RWPE2 (cell line): ENCODE measurements at regions not wholly inside any gene's neighbourhood (a gene's known extent, or its start where the extent isn't known, plus 50 kb on each side); places are given as distances from the start of the nearest gene placed in this dataset.

Experiments
- ATAC-seq: fragments of 200-7000 bp; cut with Tn5 transposase; 3 replicates; pipeline ENCODE4 v1.9.1; 2021; ENCODE audit warnings: low read depth
- DNase-seq: peaks from one replicate; pipeline ENCODE4 v3.0.0-alpha.2; 2020; ENCODE audit warnings: low spot score
- H3K27ac ChIP-seq: fragments of 450-650 bp; 2 replicates; pipeline ENCODE4 v1.5.1; 2017; ENCODE audit warnings: mild to moderate bottlenecking; ENCODE audit not compliant: poor library complexity, severe bottlenecking
- H3K27me3 ChIP-seq: fragments of 250-450 bp; sonication (Bioruptor Pico); 2 replicates; pipeline ENCODE4 v1.5.1; 2021; ENCODE audit warnings: mild to moderate bottlenecking, moderate library complexity; ENCODE audit not compliant: insufficient read depth, poor library complexity, severe bottlenecking
- H3K36me3 ChIP-seq: fragments of 250-450 bp; sonication (Bioruptor Pico); 2 replicates; pipeline ENCODE4 v1.5.1; 2020; ENCODE audit warnings: low read depth, mild to moderate bottlenecking, moderate library complexity
- H3K4me1 ChIP-seq: fragments of 250-450 bp; sonication (Bioruptor Pico); 2 replicates; pipeline ENCODE4 v1.5.1; 2021; ENCODE audit warnings: mild to moderate bottlenecking, moderate library complexity; ENCODE audit not compliant: insufficient read depth, poor library complexity, severe bottlenecking
- H3K4me3 ChIP-seq: fragments of 250-450 bp; sonication (Bioruptor Pico); 2 replicates; pipeline ENCODE4 v1.5.1; 2021; ENCODE audit warnings: mild to moderate bottlenecking, moderate library complexity; ENCODE audit not compliant: severe bottlenecking
- H3K9me3 ChIP-seq: fragments of 250-450 bp; sonication (Bioruptor Pico); 2 replicates; pipeline ENCODE4 v1.5.1; 2021; ENCODE audit warnings: mild to moderate bottlenecking, moderate library complexity; ENCODE audit not compliant: severe bottlenecking
- TF ChIP-seq, protein P1 (sequence below): fragments of 450-650 bp; IDR thresholded peaks from one replicate; pipeline ENCODE4 v1.5.1; 2017; ENCODE audit warnings: mild to moderate bottlenecking, moderate library complexity; ENCODE audit not compliant: poor library complexity, severe bottlenecking

DNA sequence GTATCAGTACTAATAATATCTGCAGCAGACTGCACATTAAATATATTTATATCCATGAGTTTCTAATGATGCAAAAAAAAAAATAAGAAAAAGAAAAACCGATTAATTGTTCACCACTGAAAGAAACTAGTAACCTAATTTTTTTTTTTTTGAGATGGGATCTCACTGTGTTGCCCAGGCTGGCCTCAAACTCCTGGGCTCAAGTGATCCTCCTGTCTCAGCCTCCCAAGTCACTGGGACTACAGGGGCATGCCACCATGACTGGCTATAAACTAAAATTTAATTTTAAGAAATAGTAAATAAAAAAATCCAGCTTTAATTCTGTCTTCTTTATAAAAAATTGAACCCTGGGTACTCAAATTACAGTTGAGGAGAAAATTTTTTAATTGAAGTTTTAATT is 358.2 kb downstream of the QKI start:
- Histone ChIP-seq H3K4me3 (no peak overlapping the region), H3K9me3 (no peaks in the 10 kb centered on the region), H3K4me1 (peaks cover 4% of the 10 kb centered on the region), H3K36me3 (no peaks in the 10 kb centered on the region), H3K27me3 (no peaks in the 10 kb centered on the region), H3K27ac (no peak overlapping the region)
- DNase-seq (no peak), ATAC-seq (no peak)
- TF ChIP-seq, protein P1, sequence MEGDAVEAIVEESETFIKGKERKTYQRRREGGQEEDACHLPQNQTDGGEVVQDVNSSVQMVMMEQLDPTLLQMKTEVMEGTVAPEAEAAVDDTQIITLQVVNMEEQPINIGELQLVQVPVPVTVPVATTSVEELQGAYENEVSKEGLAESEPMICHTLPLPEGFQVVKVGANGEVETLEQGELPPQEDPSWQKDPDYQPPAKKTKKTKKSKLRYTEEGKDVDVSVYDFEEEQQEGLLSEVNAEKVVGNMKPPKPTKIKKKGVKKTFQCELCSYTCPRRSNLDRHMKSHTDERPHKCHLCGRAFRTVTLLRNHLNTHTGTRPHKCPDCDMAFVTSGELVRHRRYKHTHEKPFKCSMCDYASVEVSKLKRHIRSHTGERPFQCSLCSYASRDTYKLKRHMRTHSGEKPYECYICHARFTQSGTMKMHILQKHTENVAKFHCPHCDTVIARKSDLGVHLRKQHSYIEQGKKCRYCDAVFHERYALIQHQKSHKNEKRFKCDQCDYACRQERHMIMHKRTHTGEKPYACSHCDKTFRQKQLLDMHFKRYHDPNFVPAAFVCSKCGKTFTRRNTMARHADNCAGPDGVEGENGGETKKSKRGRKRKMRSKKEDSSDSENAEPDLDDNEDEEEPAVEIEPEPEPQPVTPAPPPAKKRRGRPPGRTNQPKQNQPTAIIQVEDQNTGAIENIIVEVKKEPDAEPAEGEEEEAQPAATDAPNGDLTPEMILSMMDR: no peak

DNA sequence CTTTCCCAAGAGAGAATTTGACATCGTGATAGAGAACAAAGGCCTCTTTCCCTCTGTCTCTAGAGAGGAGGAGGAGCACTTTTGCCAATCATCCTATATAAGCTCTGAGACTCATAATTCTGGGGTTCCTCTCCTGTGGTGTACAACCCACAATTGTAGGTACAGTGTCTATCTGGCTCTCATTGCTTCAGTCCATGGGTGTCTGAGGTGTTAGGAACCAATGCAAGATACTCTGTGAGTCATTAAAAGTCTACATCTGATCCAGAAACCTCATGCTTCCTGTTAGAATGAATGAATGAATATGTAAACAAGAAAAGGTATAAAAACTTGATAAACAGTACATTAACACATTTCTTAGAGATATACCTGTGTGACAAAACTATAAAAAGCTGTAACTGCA is 356.7 kb downstream of the QKI start:
- no peaks in the 10 kb centered on the region for H3K27me3 ChIP-seq
- H3K4me1 ChIP-seq: peaks cover 4% of the 10 kb centered on the region
- TF ChIP-seq, protein P1: no peak
- no peaks in the 10 kb centered on the region for H3K36me3 ChIP-seq
- no peak overlapping the region for H3K4me3 ChIP-seq
- no peaks in the 10 kb centered on the region for H3K9me3 ChIP-seq
- ATAC-seq: 0 out of 3 replicates have a peak, but pooled peaks have one; percentile 14
- DNase-seq: no peak
- no peak overlapping the region for H3K27ac ChIP-seq

DNA sequence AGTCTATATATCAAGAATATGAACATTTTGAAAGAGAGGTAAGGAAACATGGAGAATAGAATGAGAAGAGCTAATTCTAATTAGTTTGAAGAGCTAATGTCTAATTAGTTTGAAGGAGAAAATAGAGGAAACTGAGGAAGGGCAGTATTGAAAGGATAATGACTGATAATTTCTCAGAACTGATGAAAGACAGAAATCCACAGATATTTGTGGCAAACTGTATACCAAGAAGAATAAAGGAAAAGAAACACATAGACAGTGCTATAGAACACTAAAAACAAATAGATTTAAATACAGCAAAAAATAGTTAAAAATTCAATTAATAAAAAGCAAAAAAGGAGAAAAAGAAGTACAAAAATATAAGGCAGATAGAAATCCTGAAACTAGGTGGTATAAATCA is 354.4 kb downstream of the QKI start:
- Histone ChIP-seq H3K27ac (no peak overlapping the region), H3K4me1 (peaks cover 4% of the 10 kb centered on the region), H3K36me3 (no peaks in the 10 kb centered on the region), H3K9me3 (no peaks in the 10 kb centered on the region), H3K27me3 (no peaks in the 10 kb centered on the region), H3K4me3 (no peak overlapping the region)
- no peak for DNase-seq
- TF ChIP-seq, protein P1: no peak
- no peak for ATAC-seq

DNA sequence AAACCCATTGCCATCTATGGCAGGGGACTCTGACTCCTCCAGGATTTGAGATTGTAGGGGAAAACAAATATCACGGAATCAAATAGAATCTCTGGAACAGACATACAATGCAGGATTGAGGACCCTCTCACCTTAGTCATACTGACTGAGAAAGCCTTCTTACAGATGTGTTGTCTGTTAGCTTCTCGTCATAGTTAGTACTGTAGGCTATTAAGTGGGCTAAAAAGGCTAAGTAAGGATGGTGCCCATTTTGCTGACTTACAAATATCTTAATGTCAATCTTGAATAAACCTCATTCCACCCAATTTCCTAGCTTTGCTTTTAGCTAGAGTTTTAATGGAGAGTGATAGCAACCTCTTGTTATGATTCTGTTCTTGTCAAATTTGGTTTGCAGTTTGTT is 352.4 kb downstream of the QKI start:
- Histone ChIP-seq H3K27ac (no peak overlapping the region), H3K27me3 (no peaks in the 10 kb centered on the region), H3K36me3 (no peaks in the 10 kb centered on the region), H3K4me1 (peaks cover 4% of the 10 kb centered on the region), H3K4me3 (no peak overlapping the region), H3K9me3 (no peaks in the 10 kb centered on the region)
- TF ChIP-seq, protein P1: no peak
- no peak for DNase-seq
- ATAC-seq: no peak

DNA sequence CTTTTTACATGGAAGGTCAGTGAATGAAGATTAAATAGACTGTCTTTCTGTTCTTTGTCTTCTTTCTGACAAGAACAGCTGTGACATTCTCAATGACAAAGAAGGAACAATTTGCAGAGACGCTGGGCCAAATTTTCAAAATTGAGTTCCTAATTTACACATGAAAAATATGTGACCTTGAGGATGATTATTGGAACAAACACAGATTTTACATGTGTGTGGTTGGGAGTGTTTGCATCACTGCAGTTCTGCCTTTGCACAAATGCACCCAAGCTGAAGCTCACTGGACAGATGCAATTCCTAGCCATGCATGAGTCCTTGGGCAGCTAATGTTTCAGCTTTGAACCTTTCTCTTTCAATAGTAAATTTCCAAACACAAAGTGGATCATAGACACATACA is 350.8 kb downstream of the QKI start:
- Histone ChIP-seq H3K27ac (no peak overlapping the region), H3K36me3 (no peaks in the 10 kb centered on the region), H3K27me3 (no peaks in the 10 kb centered on the region), H3K4me1 (no peaks in the 10 kb centered on the region), H3K9me3 (no peaks in the 10 kb centered on the region), H3K4me3 (no peak overlapping the region)
- DNase-seq (no peak), ATAC-seq (no peak)
- TF ChIP-seq, protein P1: no peak
